HEK293 (cell line): ENCODE measurements at regions not wholly inside any gene's neighbourhood (a gene's known extent, or its start where the extent isn't known, plus 50 kb on each side); places are given as distances from the start of the nearest gene placed in this dataset.
A peak's percentile ranks its signal among the peaks of the same experiment; 100 is the strongest.

Source experiments
- ATF2 ChIP-seq: fragments of 450-650 bp; formaldehyde crosslinking; IDR thresholded peaks from 2 replicates; pipeline ENCODE4 v1.5.1; 2016; ENCODE audit warnings: missing biosample characterization, missing genetic modification characterization, low read depth
- EGR2 ChIP-seq: fragments of 450-650 bp; formaldehyde crosslinking; IDR thresholded peaks from 2 replicates; pipeline ENCODE4 v1.5.1; 2016; ENCODE audit warnings: low read depth, missing biosample characterization, missing genetic modification characterization
- ELK4 ChIP-seq: IDR thresholded peaks from 2 replicates; pipeline ENCODE4 v1.6.1; 2011; ENCODE audit warnings: mild to moderate bottlenecking, low read depth, low read length, borderline replicate concordance
- GFI1B ChIP-seq: fragments of 450-650 bp; formaldehyde crosslinking; IDR thresholded peaks from 2 replicates; pipeline ENCODE4 v1.5.1; 2016; ENCODE audit warnings: missing biosample characterization, missing genetic modification characterization
- GLI4 ChIP-seq: fragments of 450-650 bp; formaldehyde crosslinking; IDR thresholded peaks from 2 replicates; pipeline ENCODE4 v1.5.1; 2016; ENCODE audit warnings: missing biosample characterization, missing genetic modification characterization
- HOXA7 ChIP-seq: sonication (generic); formaldehyde crosslinking; IDR thresholded peaks from 2 replicates; pipeline ENCODE4 v1.8.1; 2022; ENCODE audit warnings: missing genetic modification reagents, borderline replicate concordance
- HOXC10 ChIP-seq: sonication (generic); formaldehyde crosslinking; IDR thresholded peaks from 2 replicates; pipeline ENCODE4 v1.8.1; 2023; ENCODE audit warnings: mild to moderate bottlenecking, missing genetic modification reagents
- HOXD13 ChIP-seq: sonication (generic); formaldehyde crosslinking; IDR thresholded peaks from 2 replicates; pipeline ENCODE4 v1.8.0; 2022; ENCODE audit warnings: missing genetic modification reagents, borderline replicate concordance
- KLF17 ChIP-seq: fragments of 450-650 bp; formaldehyde crosslinking; IDR thresholded peaks from 2 replicates; pipeline ENCODE4 v1.5.1; 2016; ENCODE audit warnings: missing biosample characterization, missing genetic modification characterization
- ZFHX2 ChIP-seq: fragments of 450-650 bp; formaldehyde crosslinking; conservative IDR thresholded peaks from 2 replicates; pipeline ENCODE4 v1.5.1; 2016; ENCODE audit warnings: missing biosample characterization, missing genetic modification characterization
- ZFP37 ChIP-seq: fragments of 450-650 bp; formaldehyde crosslinking; IDR thresholded peaks from 2 replicates; pipeline ENCODE4 v1.5.1; 2016; ENCODE audit warnings: missing biosample characterization, missing genetic modification characterization
- ZNF274 ChIP-seq, 2 experiments: fragments of 200-500 bp in 1 of 2; fragments of 450-650 bp in 1 of 2; sonication (Bioruptor generic) in 1 of 2; formaldehyde crosslinking in 1 of 2; IDR thresholded peaks; 2 replicates each; pipeline versions ENCODE4 v1.5.1 to v1.6.1; 2014 to 2016; ENCODE audit warnings: borderline replicate concordance in 1 of 2, inconsistent platforms in 1 of 2, low read length in 1 of 2, missing biosample characterization in 1 of 2, missing genetic modification characterization in 1 of 2
- ZNF362 ChIP-seq: fragments of 450-650 bp; formaldehyde crosslinking; IDR thresholded peaks from 2 replicates; pipeline ENCODE4 v1.5.1; 2016; ENCODE audit warnings: missing biosample characterization, missing genetic modification characterization
- ZNF423 ChIP-seq: fragments of 450-650 bp; formaldehyde crosslinking; IDR thresholded peaks from 2 replicates; pipeline ENCODE4 v1.5.1; 2016; ENCODE audit warnings: missing biosample characterization, missing genetic modification characterization
- ZNF433 ChIP-seq: fragments of 450-650 bp; formaldehyde crosslinking; IDR thresholded peaks from 2 replicates; pipeline ENCODE4 v1.5.1; 2016; ENCODE audit warnings: missing biosample characterization, missing genetic modification characterization, low read depth
- ZNF449 ChIP-seq: fragments of 450-650 bp; formaldehyde crosslinking; IDR thresholded peaks from 2 replicates; pipeline ENCODE4 v1.5.1; 2017; ENCODE audit warnings: missing biosample characterization, mild to moderate bottlenecking, missing genetic modification characterization, moderate library complexity
- ZNF473 ChIP-seq: fragments of 450-650 bp; formaldehyde crosslinking; IDR thresholded peaks from 2 replicates; pipeline ENCODE4 v1.5.1; 2017; ENCODE audit warnings: missing biosample characterization, missing genetic modification characterization
- ZNF518A ChIP-seq: fragments of 450-650 bp; formaldehyde crosslinking; conservative IDR thresholded peaks from 2 replicates; pipeline ENCODE4 v1.5.1; 2016; ENCODE audit warnings: low read depth, missing biosample characterization, missing genetic modification characterization
- ZNF529 ChIP-seq: fragments of 450-650 bp; formaldehyde crosslinking; IDR thresholded peaks from 2 replicates; pipeline ENCODE4 v1.5.1; 2017; ENCODE audit warnings: missing genetic modification characterization, missing biosample characterization; ENCODE audit not compliant: insufficient replicate concordance
- ZNF530 ChIP-seq: fragments of 450-650 bp; formaldehyde crosslinking; IDR thresholded peaks from 2 replicates; pipeline ENCODE4 v1.5.1; 2016; ENCODE audit warnings: low read depth, missing biosample characterization, missing genetic modification characterization
- ZNF623 ChIP-seq: fragments of 450-650 bp; formaldehyde crosslinking; IDR thresholded peaks from 2 replicates; pipeline ENCODE4 v1.5.1; 2016; ENCODE audit warnings: missing biosample characterization, missing genetic modification characterization
- ZNF692 ChIP-seq: fragments of 450-650 bp; formaldehyde crosslinking; IDR thresholded peaks from 2 replicates; pipeline ENCODE4 v1.5.1; 2016; ENCODE audit warnings: missing biosample characterization, missing genetic modification characterization
- ZSCAN16 ChIP-seq: fragments of 450-650 bp; formaldehyde crosslinking; IDR thresholded peaks from 2 replicates; pipeline ENCODE4 v1.5.1; 2016; ENCODE audit warnings: missing biosample characterization, missing genetic modification characterization
- ZSCAN23 ChIP-seq: fragments of 450-650 bp; formaldehyde crosslinking; IDR thresholded peaks from 2 replicates; pipeline ENCODE4 v1.5.1; 2016; ENCODE audit warnings: missing biosample characterization, missing genetic modification characterization

- TF ChIP-seq ZNF362 (tag by site-specific recombination) (no peak), HOXD13 (no peak), ZNF473 (tag by site-specific recombination) (no peak), ZNF530 (tag by site-specific recombination) (no peak), ZNF433 (tag by site-specific recombination) (no peak), ZSCAN16 (tag by site-specific recombination) (no peak), ELK4 (no peak), HOXC10 (CRISPR knock-in tag) (no peak), ZNF449 (no peak), ATF2 (tag by site-specific recombination) (peak; percentile 63), HOXA7 (CRISPR knock-in tag) (no peak), ZNF692 (tag by site-specific recombination) (peak; percentile 38; the same call in 1 of the 2 replicates), GFI1B (no peak), ZFP37 (tag by site-specific recombination) (no peak), ZNF623 (tag by site-specific recombination) (no peak), ZSCAN23 (no peak), ZNF423 (tag by site-specific recombination) (no peak), ZNF518A (tag by site-specific recombination) (peak; percentile 36; the same call in 1 of the 2 replicates), GLI4 (tag by site-specific recombination) (no peak), EGR2 (tag by site-specific recombination) (no peak), ZNF529 (tag by site-specific recombination) (no peak), ZFHX2 (tag by site-specific recombination) (no peak), KLF17 (tag by site-specific recombination) (no peak), ZNF274 (IDR thresholded peaks at IDR 0.05; ENCODE audit: low read length) (no peak), ZNF274 (tag by site-specific recombination; IDR thresholded peaks at IDR 0.05; ENCODE audit: borderline replicate concordance) (no peak)
Observed at GRCh38 chr18:42305869-42306593, 351.0 kb downstream of the PIK3C3 start (continued).
